ENCODE measurements at regions not wholly inside any gene's neighbourhood (a gene's known extent, or its start where the extent isn't known, plus 50 kb on each side); places are given as distances from the start of the nearest gene placed in this dataset.
A peak's percentile ranks its signal among the peaks of the same experiment; 100 is the strongest.

DNA sequence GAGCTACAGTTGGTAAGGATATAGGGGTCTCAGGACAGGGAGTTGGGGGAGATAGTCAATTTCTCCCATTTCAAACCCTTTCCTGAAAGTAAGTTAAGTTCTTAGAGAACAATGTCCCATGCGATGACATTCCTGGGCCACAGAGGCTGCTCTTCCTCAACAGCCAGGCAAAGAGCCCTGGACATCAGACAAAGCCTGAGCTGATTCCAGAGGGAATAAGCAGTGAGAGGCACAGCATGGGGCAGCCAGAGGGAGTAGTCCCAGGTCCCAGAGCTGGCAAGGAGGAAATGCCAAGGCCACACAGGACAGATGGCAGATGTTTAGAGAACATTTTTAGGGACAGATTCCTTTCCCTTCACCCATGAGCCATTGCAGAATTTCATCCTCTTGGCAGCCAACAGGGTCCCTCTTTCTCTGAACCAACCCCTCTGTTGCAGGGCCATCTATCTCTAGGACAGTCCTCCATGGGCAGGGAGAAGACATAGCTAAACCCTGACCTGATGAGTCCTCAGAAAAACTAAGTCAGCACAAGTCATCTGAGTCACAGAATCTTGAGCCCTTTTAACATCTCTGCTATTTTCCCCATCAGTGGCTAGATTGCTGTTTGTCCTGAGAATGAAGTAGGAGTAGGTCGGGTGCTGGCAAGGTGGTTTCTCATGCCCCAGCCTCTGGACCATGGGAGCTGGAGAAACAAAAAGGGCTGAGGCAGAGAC lies 60.3 kb upstream of the CALM2 start:
- DNase-seq (ENCODE audit: low read depth, low spot score), result no peak

DNA sequence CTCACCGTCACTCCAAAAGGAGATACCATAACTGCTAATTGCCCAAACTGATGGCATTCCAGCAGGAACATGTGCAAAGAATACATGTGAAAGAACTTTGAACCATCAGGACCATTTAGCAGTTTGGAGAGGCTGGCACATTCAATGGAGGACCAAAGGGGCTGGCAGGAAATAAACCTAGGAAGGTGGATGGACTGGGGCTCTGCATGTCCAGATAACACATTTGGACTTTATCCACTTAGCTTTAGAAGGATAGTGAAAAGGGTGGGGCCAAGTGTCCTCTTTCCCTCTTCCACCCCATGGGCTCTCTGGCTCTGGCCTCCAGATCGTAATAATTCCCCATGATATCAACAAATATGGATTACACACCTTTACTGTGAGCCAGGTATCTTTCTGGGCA lies 58.8 kb upstream of the CALM2 start:
- no peak for DNase-seq (ENCODE audit: low read depth, low spot score)

DNA sequence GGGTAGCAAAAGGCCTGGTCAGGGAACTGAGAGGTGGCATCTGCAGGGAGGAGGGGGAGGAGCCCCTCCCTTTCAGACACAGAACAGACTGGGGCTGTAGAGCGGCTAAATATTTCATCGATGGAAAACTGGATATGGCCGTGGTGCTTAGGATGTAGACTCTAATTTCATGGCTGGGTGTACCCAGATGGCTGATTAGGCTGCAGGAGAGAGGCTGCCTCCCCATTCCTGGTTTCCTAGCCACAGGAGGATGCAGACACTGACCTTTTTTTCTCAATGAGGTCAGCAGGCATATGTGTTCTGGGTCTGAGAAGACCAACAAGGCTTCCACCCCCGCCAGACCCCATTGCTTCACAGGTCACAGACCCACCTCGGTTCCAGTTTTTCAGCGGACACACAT lies 58.1 kb upstream of the CALM2 start:
- no peak for DNase-seq (ENCODE audit: low read depth, low spot score)

DNA sequence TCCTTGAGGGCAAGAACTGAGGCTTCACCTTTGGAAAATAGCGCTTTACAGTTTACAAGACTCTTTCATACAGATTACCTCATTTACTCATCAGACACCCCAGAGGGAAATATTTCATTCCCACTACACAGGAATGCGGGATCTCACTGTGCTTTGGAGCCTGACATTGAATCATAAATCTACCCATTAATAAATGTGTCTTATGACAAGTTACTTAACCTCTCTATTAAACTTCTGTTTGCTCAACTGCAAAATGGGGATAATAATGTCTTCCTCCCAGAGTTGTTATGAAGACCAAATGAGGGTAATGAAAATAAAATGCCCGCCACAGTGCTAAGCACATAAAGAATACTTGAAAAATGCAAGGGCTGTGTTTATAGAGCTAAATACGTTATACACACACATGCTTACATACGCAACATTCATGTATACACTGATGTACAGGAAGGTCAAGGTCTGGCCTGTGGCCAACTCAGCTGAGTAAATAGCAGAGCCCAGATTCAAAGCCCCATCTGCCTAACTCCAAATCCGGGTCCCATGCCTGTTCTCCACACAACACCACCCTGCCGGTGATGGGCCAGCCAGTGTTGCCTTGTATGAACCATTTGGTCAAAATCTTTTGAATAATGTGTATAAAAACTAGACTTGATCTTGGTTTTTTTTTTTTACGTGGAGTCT lies 56.6 kb upstream of the CALM2 start:
- DNase-seq (ENCODE audit: low read depth, low spot score), result peak; percentile 46

DNA sequence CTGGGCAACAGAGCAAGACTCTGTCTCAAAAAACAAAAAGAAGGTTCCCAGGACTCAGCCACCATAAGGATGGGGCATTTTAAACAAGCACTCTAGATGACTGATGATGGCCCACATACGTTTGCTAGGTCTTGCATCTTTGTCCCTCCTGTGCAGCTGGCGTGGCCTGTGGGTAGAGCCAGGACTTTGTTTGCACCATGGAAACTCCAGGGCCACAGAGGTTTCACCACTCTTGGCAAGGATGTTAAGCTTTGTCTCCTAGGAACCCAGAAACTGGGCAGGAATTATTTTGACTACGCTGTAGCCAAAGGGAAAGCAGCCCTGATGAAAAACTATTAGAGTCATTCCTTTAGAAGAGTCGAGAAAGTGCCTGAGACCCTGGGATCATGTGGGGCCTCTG lies 54.1 kb upstream of the CALM2 start:
- DNase-seq (ENCODE audit: low read depth, low spot score), result no peak

DNA sequence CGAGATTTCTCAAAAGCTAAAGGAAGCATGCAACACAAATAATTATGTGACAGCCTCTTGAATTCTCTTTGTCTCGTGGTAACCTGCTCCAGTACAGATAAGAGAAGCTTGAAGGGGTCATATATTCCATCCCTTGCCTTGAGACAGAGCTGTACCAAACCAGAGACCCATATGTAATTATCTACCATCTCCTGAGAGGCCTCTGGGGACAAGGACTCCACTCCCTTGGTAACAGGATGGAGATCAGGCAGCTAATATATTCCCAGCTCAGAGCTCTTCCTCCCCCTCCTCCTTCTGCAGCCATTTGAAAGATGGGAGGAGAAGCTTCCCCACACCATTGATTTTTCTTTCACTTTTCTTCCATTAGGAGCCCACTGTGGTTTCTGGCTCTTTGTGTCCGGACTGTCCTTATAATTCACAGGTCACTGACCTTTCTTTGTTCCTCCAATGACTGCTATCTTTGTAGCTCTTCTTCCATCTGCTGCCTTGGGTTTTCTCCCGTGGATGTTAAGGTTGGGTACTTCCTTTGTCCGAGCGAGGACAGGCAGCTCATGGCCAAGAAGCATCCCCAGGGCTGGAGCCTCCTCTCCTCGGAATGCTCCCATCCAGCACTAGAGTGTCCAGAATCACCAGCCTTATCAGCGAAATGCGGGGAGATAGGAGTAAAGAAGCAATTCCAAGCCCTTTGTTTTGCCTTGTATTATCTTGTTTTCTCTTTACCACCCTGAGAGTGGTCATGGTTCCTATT lies 51.4 kb upstream of the CALM2 start:
- DNase-seq (ENCODE audit: low read depth, low spot score), result no peak

DNA sequence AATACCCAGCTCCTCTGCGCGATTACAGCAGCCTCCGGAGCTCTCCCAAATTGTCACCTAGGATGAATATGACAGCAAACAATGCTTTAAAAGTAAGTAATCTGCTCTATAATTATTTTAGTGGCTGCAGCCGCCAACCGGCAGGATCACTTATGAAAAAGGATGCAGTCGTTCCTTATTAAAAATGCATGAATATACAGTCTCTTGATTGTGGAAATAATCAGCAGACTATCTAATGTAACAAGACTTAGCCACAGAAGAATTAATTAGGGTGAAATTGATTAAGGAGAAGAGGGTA lies 50.6 kb upstream of the CALM2 start:
- no peak for DNase-seq (ENCODE audit: low read depth, low spot score)

DNA sequence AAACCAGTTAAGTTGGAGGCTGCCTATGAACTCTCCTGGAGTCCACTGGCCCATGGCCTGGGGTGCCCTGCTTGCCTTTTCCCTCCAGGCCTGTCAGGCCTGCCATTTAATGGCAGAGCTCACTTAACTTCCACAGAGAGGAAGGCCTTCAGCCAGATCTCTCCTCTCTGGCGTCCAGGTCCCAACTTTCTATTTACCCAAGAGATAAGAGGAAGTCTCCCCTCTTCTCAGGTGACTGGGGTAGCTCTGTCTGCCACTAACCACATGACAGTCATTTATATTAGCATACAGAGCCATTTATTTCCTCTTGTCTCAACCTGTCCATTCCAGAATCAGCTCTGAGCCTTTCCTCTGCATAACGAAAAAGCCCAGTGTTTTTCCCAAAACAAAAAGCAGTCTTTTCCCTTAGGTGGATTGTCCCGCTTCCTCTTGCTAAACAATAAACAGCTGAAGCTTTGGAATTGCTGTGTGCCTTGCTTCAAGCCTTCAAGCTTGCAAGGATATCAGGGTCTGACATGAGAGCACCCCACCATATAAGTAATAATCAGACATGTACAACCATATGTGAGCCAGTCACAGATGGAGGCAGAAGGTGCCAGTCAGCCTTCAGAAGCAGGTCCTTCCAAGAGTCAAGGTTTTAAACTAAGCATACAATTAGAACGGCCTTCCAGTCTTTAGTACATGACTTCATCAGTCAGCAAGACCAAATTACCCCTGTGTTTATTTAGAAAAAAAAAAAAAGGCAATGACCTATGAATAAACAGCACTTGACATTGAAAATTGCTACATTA lies 50.0 kb upstream of the CALM2 start:
- DNase-seq (ENCODE audit: low read depth, low spot score), result no peak
